ENCODE measurements at regions not wholly inside any gene's neighbourhood (a gene's known extent, or its start where the extent isn't known, plus 50 kb on each side); places are given as distances from the start of the nearest gene placed in this dataset.
A peak's percentile ranks its signal among the peaks of the same experiment; 100 is the strongest.

- FAIRE-seq (no peak), DNase-seq (ENCODE audit: low read depth) (no peak)
- TF ChIP-seq, protein P1, sequence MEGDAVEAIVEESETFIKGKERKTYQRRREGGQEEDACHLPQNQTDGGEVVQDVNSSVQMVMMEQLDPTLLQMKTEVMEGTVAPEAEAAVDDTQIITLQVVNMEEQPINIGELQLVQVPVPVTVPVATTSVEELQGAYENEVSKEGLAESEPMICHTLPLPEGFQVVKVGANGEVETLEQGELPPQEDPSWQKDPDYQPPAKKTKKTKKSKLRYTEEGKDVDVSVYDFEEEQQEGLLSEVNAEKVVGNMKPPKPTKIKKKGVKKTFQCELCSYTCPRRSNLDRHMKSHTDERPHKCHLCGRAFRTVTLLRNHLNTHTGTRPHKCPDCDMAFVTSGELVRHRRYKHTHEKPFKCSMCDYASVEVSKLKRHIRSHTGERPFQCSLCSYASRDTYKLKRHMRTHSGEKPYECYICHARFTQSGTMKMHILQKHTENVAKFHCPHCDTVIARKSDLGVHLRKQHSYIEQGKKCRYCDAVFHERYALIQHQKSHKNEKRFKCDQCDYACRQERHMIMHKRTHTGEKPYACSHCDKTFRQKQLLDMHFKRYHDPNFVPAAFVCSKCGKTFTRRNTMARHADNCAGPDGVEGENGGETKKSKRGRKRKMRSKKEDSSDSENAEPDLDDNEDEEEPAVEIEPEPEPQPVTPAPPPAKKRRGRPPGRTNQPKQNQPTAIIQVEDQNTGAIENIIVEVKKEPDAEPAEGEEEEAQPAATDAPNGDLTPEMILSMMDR (IDR thresholded peaks at IDR 0.05; ENCODE audit: insufficient read depth, low read length, severe bottlenecking): no peak
- H3K4me3 ChIP-seq (ENCODE audit: low read depth, low read length): no peak overlapping the region
- H3K27me3 ChIP-seq (ENCODE audit: control insufficient read depth, insufficient read depth, low read length): no peaks in the 10 kb centered on the region
- H3K36me3 ChIP-seq (ENCODE audit: control insufficient read depth, insufficient read depth, low read length): no peaks in the 10 kb centered on the region
Measured at GRCh38 chr6:23688650-23689049, 437.4 kb upstream of the NRSN1 start.

- DNase-seq (ENCODE audit: low read depth) (peak; percentile 77), FAIRE-seq (no peak)
- Histone ChIP-seq H3K27me3 (ENCODE audit: control insufficient read depth, insufficient read depth, low read length) (no peaks in the 10 kb centered on the region), H3K36me3 (ENCODE audit: control insufficient read depth, insufficient read depth, low read length) (no peaks in the 10 kb centered on the region), H3K4me3 (ENCODE audit: low read depth, low read length) (no peak overlapping the region)
- TF ChIP-seq, protein P1 (IDR thresholded peaks at IDR 0.05; ENCODE audit: insufficient read depth, low read length, severe bottlenecking): no peak
Measured at GRCh38 chr6:23690453-23691049, 435.5 kb upstream of the NRSN1 start.

DNA sequence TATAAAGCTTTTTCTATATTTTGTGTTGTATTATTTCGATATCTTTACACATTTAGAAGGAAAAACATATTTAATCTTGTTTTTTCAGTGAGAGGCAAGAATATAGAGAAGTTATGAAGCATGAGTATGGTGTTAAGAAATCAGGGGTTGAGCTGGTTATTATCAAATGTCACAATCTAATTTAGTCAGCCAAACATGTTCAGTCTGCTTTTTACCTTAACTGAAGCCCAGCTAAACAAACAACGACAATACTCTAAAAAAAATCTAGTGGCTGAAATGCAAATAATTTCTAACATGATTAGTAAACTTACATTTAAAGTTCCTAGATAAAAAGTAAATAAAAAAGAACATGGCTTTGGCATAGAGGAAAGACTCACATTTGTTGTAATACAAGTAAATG is 433.8 kb upstream of the NRSN1 start:
- no peak for FAIRE-seq
- TF ChIP-seq, protein P1 (IDR thresholded peaks at IDR 0.05; ENCODE audit: insufficient read depth, low read length, severe bottlenecking): no peak

DNA sequence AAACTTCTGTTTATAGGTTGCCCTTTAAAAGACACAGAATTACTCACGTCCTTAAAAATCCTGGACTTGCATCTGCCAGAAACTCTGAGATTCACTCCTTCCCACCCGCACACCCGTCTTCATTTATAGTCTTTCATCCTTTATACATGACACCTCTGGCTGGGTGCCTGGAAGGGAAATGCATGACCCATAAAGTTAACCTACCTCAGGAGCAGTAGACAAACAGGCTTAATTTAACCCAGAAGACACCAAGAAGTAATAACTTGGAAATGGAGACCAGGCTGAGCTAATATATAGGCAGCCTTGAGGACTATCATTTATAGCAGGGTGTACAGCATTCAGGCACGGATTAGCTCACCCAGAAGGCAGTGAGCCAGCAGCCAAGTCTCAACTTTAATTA is 429.0 kb upstream of the NRSN1 start:
- no peak for DNase-seq (ENCODE audit: low read depth)
- H3K4me3 ChIP-seq (ENCODE audit: low read depth, low read length): no peak overlapping the region
- H3K36me3 ChIP-seq (ENCODE audit: control insufficient read depth, insufficient read depth, low read length): no peaks in the 10 kb centered on the region
- H3K27me3 ChIP-seq (ENCODE audit: control insufficient read depth, insufficient read depth, low read length): no peaks in the 10 kb centered on the region
- no peak for FAIRE-seq
- TF ChIP-seq, protein P1 (IDR thresholded peaks at IDR 0.05; ENCODE audit: insufficient read depth, low read length, severe bottlenecking): no peak

More for the DNA sequence above, 433.8 kb upstream of the NRSN1 start:
- Histone ChIP-seq H3K27me3 (ENCODE audit: control insufficient read depth, insufficient read depth, low read length) (no peaks in the 10 kb centered on the region), H3K4me3 (ENCODE audit: low read depth, low read length) (no peak overlapping the region), H3K36me3 (ENCODE audit: control insufficient read depth, insufficient read depth, low read length) (no peaks in the 10 kb centered on the region)
- DNase-seq (ENCODE audit: low read depth): peak; percentile 70

DNA sequence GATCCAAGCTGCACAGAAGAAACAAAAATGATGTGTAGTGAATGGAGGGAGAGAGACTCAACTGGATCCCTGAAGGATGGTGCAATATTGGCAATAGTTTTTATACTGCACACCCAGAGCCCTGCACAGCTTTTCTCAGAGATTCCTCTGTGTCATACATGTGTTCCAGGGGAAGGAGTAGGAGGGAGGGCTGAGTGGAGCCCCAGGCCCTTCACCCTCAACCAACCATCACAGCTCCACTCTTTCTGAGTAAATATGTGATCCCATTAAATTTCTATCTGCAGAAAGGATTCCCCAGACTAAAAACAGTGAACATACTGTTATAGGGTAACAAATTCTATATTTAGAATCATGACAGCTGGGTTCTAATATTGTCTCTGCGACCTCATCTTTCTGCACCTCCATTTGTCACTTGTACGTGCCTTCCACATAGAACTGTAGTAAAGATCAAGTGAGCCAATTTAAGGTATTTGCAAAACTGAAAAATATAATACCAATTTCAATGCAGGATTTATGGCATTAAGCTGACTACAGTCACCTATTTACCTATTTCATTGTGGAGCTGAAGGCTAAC is 421.4 kb upstream of the NRSN1 start:
- no peak overlapping the region for H3K4me3 ChIP-seq (ENCODE audit: low read depth, low read length)
- TF ChIP-seq, protein P1 (IDR thresholded peaks at IDR 0.05; ENCODE audit: insufficient read depth, low read length, severe bottlenecking): no peak
- no peak for DNase-seq (ENCODE audit: low read depth)

DNA sequence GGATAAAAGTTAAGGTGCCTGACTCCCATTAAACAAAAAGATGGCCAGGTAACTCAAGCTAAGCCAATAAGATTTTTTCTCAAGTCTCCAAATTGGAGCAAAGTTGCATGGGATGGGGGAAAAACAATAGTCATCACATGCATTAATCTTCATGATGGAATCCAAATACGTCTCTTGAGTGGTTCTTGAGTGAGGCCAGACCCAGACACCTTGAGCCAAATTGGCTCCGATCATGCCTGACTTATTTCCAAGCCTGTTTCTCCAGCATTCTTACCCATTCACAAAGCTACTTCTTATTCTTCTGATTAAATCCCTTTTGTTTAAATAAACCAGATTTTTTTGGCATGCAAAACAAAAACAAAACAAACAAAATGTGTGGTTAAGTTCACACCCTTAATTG is 420.3 kb upstream of the NRSN1 start:
- FAIRE-seq: no peak

More for the DNA sequence above, 421.4 kb upstream of the NRSN1 start:
- Histone ChIP-seq H3K27me3 (ENCODE audit: control insufficient read depth, insufficient read depth, low read length) (no peaks in the 10 kb centered on the region), H3K36me3 (ENCODE audit: control insufficient read depth, insufficient read depth, low read length) (no peaks in the 10 kb centered on the region)
- FAIRE-seq: no peak

More for the DNA sequence above, 420.3 kb upstream of the NRSN1 start:
- H3K27me3 ChIP-seq (ENCODE audit: control insufficient read depth, insufficient read depth, low read length): no peaks in the 10 kb centered on the region
- DNase-seq (ENCODE audit: low read depth): no peak
- H3K4me3 ChIP-seq (ENCODE audit: low read depth, low read length): no peak overlapping the region
- TF ChIP-seq, protein P1 (IDR thresholded peaks at IDR 0.05; ENCODE audit: insufficient read depth, low read length, severe bottlenecking): no peak
- no peaks in the 10 kb centered on the region for H3K36me3 ChIP-seq (ENCODE audit: control insufficient read depth, insufficient read depth, low read length)

All from bronchial epithelial cell (primary cell).